ENCODE measurements at regions not wholly inside any gene's neighbourhood (a gene's known extent, or its start where the extent isn't known, plus 50 kb on each side); places are given as distances from the start of the nearest gene placed in this dataset.

- Histone ChIP-seq H3K27ac (no peak overlapping the region), H3K4me3 (no peak overlapping the region), H3K9me3 (no peaks in the 10 kb centered on the region), H3K27me3 (replicated peaks; ENCODE audit: insufficient read depth) (no peaks in the 10 kb centered on the region), H3K4me1 (replicated peaks) (no peaks in the 10 kb centered on the region), H3K36me3 (no peaks in the 10 kb centered on the region)
- WGBS, result 87% methylated on average over 5 of the region's 5 CpGs
- intact Hi-C loops (cut with DNase I), result no loop called here
- TF ChIP-seq CTCF (IDR thresholded peaks at IDR 0.05), result no peak
- no peak for TF ChIP-seq POLR2AphosphoS5 (IDR thresholded peaks at IDR 0.05)
- no peak for TF ChIP-seq POLR2A (IDR thresholded peaks at IDR 0.05)
- no peak for DNase-seq (ENCODE audit: low spot score)
Measured at GRCh38 chr18:51480407-51481261, 283.2 kb upstream of the MEX3C start.

GRCh38 chr18:51486735-51487366, 289.4 kb upstream of the MEX3C start:
- no peak overlapping the region for H3K4me3 ChIP-seq
- TF ChIP-seq CTCF (IDR thresholded peaks at IDR 0.05) (no peak), POLR2A (IDR thresholded peaks at IDR 0.05) (no peak), POLR2AphosphoS5 (IDR thresholded peaks at IDR 0.05) (no peak)
- H3K4me1 ChIP-seq (replicated peaks), result no peaks in the 10 kb centered on the region
- WGBS, result 90% methylated on average over 6 of the region's 6 CpGs
- H3K27me3 ChIP-seq (replicated peaks; ENCODE audit: insufficient read depth), result no peaks in the 10 kb centered on the region
- intact Hi-C loops (cut with DNase I), result no loop called here
- no peaks in the 10 kb centered on the region for H3K36me3 ChIP-seq
- no peaks in the 10 kb centered on the region for H3K9me3 ChIP-seq
- DNase-seq (ENCODE audit: low spot score), result no peak
- no peak overlapping the region for H3K27ac ChIP-seq

GRCh38 chr18:51490417-51490816, 292.9 kb upstream of the MEX3C start:
- TF ChIP-seq POLR2A (IDR thresholded peaks at IDR 0.05) (no peak), POLR2AphosphoS5 (IDR thresholded peaks at IDR 0.05) (no peak), CTCF (IDR thresholded peaks at IDR 0.05) (no peak)
- intact Hi-C loops (cut with DNase I), result no loop called here
- WGBS, result 96% methylated on average over 3 of the region's 3 CpGs

GRCh38 chr18:51490860-51491259, 293.4 kb upstream of the MEX3C start:
- no peak overlapping the region for H3K4me3 ChIP-seq
- no peaks in the 10 kb centered on the region for H3K4me1 ChIP-seq (replicated peaks)
- DNase-seq (ENCODE audit: low spot score), result no peak
- intact Hi-C loops (cut with DNase I), result no loop called here
- 87% methylated on average over 3 of the region's 3 CpGs for WGBS
- no peak for TF ChIP-seq POLR2AphosphoS5 (IDR thresholded peaks at IDR 0.05)
- TF ChIP-seq POLR2A (IDR thresholded peaks at IDR 0.05), result no peak
- TF ChIP-seq CTCF (IDR thresholded peaks at IDR 0.05), result no peak
- no peaks in the 10 kb centered on the region for H3K9me3 ChIP-seq
- no peaks in the 10 kb centered on the region for H3K27me3 ChIP-seq (replicated peaks; ENCODE audit: insufficient read depth)
- no peak overlapping the region for H3K27ac ChIP-seq
- H3K36me3 ChIP-seq, result no peaks in the 10 kb centered on the region

More at GRCh38 chr18:51490417-51490816, 292.9 kb upstream of the MEX3C start:
- Histone ChIP-seq H3K4me3 (no peak overlapping the region), H3K9me3 (no peaks in the 10 kb centered on the region), H3K36me3 (no peaks in the 10 kb centered on the region), H3K27ac (no peak overlapping the region), H3K27me3 (replicated peaks; ENCODE audit: insufficient read depth) (no peaks in the 10 kb centered on the region), H3K4me1 (replicated peaks) (no peaks in the 10 kb centered on the region)
- no peak for DNase-seq (ENCODE audit: low spot score)
